ENCODE measurements at regions not wholly inside any gene's neighbourhood (a gene's known extent, or its start where the extent isn't known, plus 50 kb on each side); places are given as distances from the start of the nearest gene placed in this dataset.
"Not testable (repeated sequence)": the region's sequence is repeated elsewhere in the genome, so short reads cannot be mapped to it uniquely, and the experiment has no call there.

- DNase-seq (ENCODE audit: low spot score), result no peak
Observed at GRCh38 chr1:31510853-31511789, 65.2 kb upstream of the TINAGL1 start.

DNA sequence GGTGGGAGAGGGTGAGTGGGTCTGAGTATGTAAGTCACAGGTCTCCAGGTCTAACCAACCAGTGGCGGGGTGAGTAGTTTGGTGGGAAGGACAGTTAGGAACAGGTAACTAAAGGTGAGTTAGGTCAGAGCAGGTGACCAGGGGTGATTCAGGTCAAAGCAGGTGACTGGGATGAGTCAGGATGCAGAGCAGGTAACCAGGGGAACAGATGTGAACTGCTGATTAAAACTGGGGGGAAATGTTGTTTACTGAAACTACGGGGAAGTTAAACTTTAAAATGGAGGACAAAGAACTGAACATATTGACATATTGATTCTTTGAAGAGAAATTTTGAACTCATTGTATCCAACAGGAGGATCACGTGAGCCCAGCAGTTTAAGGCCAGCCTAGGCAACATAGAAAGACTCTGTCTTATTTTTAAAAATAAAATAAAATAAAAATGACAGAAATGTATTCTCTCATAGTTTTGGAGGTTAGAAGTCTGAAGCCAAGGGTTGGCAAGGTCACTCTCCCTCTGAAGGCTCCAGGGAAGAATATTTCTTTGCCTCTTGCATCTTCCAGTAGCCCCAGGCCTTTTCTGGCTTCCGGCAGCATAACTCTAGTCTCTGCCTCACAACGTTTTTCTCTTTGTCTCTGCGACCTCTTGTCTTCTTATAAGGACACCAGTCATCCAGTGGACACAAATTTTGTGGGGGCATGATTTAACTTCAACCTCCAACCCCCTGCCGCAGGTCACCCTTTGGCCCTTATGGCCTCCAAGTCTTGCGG lies 64.3 kb upstream of the TINAGL1 start:
- no peak for DNase-seq (ENCODE audit: low spot score)

GRCh38 chr1:31514117-31514516 lies 62.2 kb upstream of the TINAGL1 start:
- no peak for DNase-seq (ENCODE audit: low spot score)

DNA sequence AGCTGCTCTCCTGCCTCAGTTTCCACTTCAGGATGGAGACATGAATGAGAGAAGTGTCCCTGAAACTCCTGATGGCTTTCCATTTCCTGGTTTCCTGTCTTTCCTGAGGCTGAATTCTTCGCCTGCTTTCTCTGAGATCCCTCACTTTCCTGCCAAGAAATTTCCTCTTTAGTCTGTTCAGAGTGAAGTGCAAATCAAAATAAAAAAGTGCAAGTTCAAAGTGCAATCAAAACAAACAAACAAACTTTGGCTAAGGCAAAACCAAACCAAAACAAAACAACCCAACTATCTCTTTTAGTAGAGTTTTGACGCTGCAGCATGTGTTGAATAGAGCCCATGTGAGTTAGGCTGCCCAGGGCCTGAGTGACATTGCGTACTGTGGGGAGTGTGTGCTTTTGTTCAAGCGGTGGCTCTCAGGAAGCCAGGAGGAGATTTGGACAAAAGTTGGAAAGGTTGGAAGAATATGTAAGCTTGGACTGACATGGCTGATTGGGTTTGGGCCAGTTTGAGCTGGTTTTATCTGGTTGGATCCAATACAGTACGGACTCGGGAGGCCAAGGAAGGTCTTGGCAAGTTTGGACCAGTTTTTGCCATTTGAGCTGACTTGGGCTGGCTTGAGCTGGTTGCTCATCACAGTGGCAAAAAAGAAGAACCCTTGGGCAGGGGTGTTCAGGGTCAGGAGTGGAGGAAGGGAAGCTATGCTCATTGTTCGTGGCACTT lies 61.1 kb upstream of the TINAGL1 start:
- DNase-seq (ENCODE audit: low spot score), result no peak

GRCh38 chr1:31515936-31516335 lies 60.4 kb upstream of the TINAGL1 start:
- DNase-seq (ENCODE audit: low spot score), result no peak

- no peak for DNase-seq (ENCODE audit: low spot score)
Observed at GRCh38 chr1:31517301-31517700, 59.0 kb upstream of the TINAGL1 start.

DNA sequence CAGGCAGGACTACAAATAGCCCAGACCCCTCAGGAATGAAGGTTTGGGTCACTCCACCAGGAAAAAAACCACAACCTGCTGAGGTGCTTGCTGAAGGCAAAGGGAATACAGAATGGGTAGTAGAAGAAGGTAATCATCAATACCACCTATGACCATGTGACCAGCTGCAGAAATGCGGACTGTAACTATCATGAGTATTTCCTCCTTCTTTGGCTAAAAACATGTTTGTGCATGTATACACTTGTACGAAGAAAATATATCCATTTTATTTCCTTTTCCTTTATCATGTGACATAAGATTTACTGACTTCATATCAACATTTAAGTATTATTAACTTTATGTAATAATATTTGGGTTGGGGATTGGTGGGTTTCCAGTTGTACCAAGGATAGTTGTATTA lies 58.3 kb upstream of the TINAGL1 start:
- not testable (repeated sequence) for DNase-seq (ENCODE audit: low spot score)

DNA sequence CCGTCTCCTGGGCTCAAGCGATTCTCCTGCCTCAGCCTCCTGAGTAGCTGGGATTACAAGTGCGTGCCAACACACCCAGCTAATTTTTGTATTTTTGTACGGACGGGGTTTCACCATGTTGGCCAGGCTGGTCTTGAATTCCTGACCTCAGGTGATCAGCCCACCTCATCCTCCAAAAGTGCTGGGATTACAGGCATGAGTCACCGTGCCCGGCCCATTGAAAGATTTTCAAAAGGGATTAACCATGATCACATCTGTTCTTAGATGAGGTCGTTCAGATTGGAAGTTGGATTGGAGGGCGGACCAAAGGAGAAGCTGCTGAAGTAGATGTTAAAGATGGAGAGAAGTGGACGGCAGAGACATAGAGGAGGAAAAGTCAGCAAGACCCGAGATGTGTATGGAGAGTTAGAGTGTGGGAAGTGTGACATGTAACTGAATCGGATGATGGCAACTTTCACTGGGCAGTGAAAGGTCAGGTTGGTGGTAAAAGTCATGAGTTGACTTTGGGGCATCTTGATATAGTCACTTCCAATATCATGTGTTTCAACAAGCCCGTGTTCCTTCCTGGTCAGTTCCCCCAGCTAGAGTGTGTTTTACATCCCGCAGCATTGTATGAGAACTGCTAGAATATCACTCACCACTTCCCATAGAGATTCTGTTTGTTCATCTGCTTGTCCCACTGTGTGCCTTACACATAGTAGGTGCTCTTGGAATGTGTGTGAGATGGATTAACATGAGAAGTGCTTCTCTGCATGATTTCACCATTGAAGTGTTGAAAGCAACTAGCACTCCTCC lies 54.4 kb upstream of the TINAGL1 start:
- no peak for DNase-seq (ENCODE audit: low spot score)

- no peak for DNase-seq (ENCODE audit: low spot score)
Observed at GRCh38 chr1:31522556-31522845, 53.8 kb upstream of the TINAGL1 start.

DNA sequence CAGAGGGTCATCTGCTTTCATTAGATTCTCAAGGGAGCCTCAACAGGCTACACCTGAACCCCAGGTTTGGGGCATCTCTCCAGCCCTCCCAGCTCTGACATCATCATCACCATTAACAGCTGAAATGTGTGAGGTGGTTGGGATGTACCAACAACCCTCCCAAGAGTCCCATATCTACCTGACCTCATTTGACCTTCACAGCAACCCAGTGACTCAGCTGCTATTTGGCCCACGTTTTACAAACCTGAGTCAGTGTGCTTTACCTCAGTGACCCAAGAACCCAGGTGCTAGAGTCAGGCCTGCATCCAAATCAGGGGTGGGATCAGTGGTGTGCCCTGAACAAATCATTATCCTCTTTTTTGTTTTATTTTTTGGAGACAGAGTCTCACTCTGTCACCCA lies 53.3 kb upstream of the TINAGL1 start:
- DNase-seq (ENCODE audit: low spot score), result no peak

- DNase-seq (ENCODE audit: low spot score), result no peak
Observed at GRCh38 chr1:31523769-31524168, 52.5 kb upstream of the TINAGL1 start.

DNA sequence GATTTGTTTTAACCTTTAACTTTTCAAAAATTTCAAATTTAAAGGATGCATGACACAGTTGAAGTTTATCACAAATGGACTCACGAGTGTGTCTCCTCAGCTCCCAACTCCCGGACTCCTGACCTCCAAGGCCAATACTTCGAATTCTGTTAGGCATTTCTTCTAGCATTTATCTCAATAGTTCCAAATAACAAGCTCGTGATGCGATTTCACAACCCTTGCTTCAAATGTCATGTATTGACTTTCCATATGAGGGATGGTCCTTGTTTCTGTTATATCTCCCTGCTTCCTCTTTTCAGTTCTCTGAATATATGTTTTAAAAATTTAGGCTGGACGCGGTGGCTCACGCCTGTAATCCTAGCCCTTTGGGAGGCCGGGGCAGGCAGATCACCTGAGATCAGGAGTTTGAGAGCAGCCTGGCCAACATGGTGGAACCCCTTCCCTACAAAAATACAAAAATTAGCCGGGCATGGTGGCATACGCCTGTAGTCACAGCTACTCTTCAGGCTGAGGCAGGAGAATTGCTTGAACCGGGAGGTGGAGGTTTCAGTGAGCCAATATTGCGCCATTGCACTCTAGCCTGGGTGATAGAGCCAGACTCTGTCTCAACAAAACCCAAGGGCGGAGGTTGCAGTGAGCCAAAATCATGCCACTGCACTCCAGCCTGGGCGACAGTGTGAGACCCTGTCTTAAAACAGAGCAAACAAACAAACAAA lies 52.0 kb upstream of the TINAGL1 start:
- no peak for DNase-seq (ENCODE audit: low spot score)

Measured in NAMALWA (cell line).